Endothelial cell of umbilical vein (primary cell): ENCODE measurements at regions not wholly inside any gene's neighbourhood (a gene's known extent, or its start where the extent isn't known, plus 50 kb on each side); places are given as distances from the start of the nearest gene placed in this dataset.

Experiments
- BruUV-seq: library from RNA; stranded (reverse); fragments of 400-500 nt; replicated peaks from 2 replicates; lab custom pipeline; 2021; lab: Mats Ljungman, UMichigan
- CTCF ChIA-PET: fragments of 300-600, 350-600 bp; sonication (Branson Sonifier 250); formaldehyde crosslinking; loops from one replicate; lab custom pipeline; 2021; ENCODE audit warnings: antibody characterized with exemption, inconsistent platforms; lab: Charles Lee
- POLR2A ChIA-PET: fragments of 300-600, 350-600 bp; sonication (Branson Sonifier 250); formaldehyde crosslinking; loops from one replicate; lab custom pipeline; 2021; ENCODE audit warnings: antibody characterized with exemption, inconsistent platforms; lab: Charles Lee
- DNase-seq: peaks from one replicate; pipeline ENCODE4 v3.0.0-alpha.2; 2011; ENCODE audit warnings: low read depth, low spot score
- FAIRE-seq: peaks from 2 replicates; lab custom pipeline; 2011; peaks lifted over from hg19 to GRCh38; lab: Jason Lieb, UNC
- H2AFZ ChIP-seq: 2 replicates; pipeline ENCODE4 v1.6.0; 2012; ENCODE audit warnings: low read depth, low read length, control low read depth, inconsistent platforms
- H3K27ac ChIP-seq: 2 replicates; pipeline ENCODE4 v1.5.1; 2011; ENCODE audit warnings: low read depth, mild to moderate bottlenecking, control low read depth, low read length, moderate library complexity; ENCODE audit not compliant: insufficient read depth
- H3K27me3 ChIP-seq, 2 experiments: 2 replicates each; pipeline versions ENCODE4 v1.6.0 to v1.6.1; 2011; ENCODE audit warnings: low read length in 2 of 2, mixed read lengths in 1 of 2; ENCODE audit not compliant: control insufficient read depth in 2 of 2, insufficient read depth in 2 of 2
- H3K36me3 ChIP-seq, 2 experiments: 2 replicates in 1 of 2; 3 replicates in 1 of 2; pipeline ENCODE4 v1.5.1; 2011; ENCODE audit warnings: low read length in 2 of 2, mild to moderate bottlenecking in 1 of 2, moderate library complexity in 1 of 2; ENCODE audit not compliant: control insufficient read depth in 2 of 2, insufficient read depth in 2 of 2; ENCODE audit errors: extremely low read depth in 1 of 2
- H3K4me1 ChIP-seq: 3 replicates; pipeline ENCODE4 v1.5.1; 2011; ENCODE audit warnings: mild to moderate bottlenecking, low read length; ENCODE audit not compliant: control insufficient read depth, insufficient read depth; ENCODE audit errors: extremely low read depth
- H3K4me2 ChIP-seq: 2 replicates; pipeline ENCODE4 v1.6.1; 2011; ENCODE audit warnings: low read length, control low read depth, mixed read lengths; ENCODE audit not compliant: insufficient read depth
- H3K4me3 ChIP-seq, 3 experiments: fragments of 200-600 bp in 1 of 3; sonication (generic), shearing (Covaris generic) in 1 of 3; replicated peaks in 1 of 3; 2 replicates each; pipeline ENCODE4 v1.5.1; 2011 to 2016; ENCODE audit warnings: control low read depth in 3 of 3, low read length in 3 of 3, mild to moderate bottlenecking in 2 of 3, inconsistent platforms in 1 of 3, low read depth in 1 of 3, moderate library complexity in 1 of 3; ENCODE audit not compliant: insufficient read depth in 1 of 3
- H3K79me2 ChIP-seq: 2 replicates; pipeline ENCODE4 v1.6.0; 2012; ENCODE audit warnings: low read length, inconsistent platforms; ENCODE audit not compliant: control insufficient read depth, insufficient read depth
- H3K9ac ChIP-seq: replicated peaks from 2 replicates; pipeline ENCODE3; 2011; ENCODE audit warnings: low read length, control low read depth; ENCODE audit not compliant: insufficient read depth; ENCODE audit errors: extremely low read depth
- H3K9me1 ChIP-seq: replicated peaks from 3 replicates; pipeline ENCODE4 v1.6.0; 2011; ENCODE audit warnings: mild to moderate bottlenecking, low read length; ENCODE audit not compliant: control insufficient read depth, insufficient read depth; ENCODE audit errors: extremely low read depth
- H3K9me3 ChIP-seq: replicated peaks from 2 replicates; pipeline ENCODE4 v1.5.1; 2012; ENCODE audit warnings: low read length, inconsistent platforms; ENCODE audit not compliant: control insufficient read depth, insufficient read depth
- H4K20me1 ChIP-seq: replicated peaks from 2 replicates; pipeline ENCODE3; 2011; ENCODE audit warnings: mild to moderate bottlenecking, low read length; ENCODE audit not compliant: control insufficient read depth, insufficient read depth; ENCODE audit errors: extremely low read depth
- CTCF ChIP-seq, 2 donors: IDR thresholded peaks; 1 replicate in 1 of 2; 2 replicates in 1 of 2; pipeline ENCODE4 v1.5.1; 2011; ENCODE audit warnings: low read length in 2 of 2, mild to moderate bottlenecking in 2 of 2, moderate library complexity in 2 of 2, control low read depth in 1 of 2, inconsistent platforms in 1 of 2, low read depth in 1 of 2; ENCODE audit not compliant: insufficient read depth in 1 of 2; ENCODE audit errors: extremely low read depth in 1 of 2
- EZH2 ChIP-seq: IDR thresholded peaks from 2 replicates; pipeline ENCODE4 v1.6.1; 2012; ENCODE audit warnings: borderline replicate concordance, low read depth, mild to moderate bottlenecking, moderate library complexity, low read length, inconsistent platforms; ENCODE audit not compliant: severe bottlenecking
- FOS ChIP-seq: IDR thresholded peaks from 2 replicates; pipeline ENCODE4 v1.6.1; 2011; ENCODE audit warnings: mild to moderate bottlenecking, low read length, moderate library complexity, borderline replicate concordance; ENCODE audit not compliant: insufficient read depth
- GATA2 ChIP-seq: IDR thresholded peaks from 2 replicates; pipeline ENCODE4 v1.7.0; 2011; ENCODE audit warnings: low read depth, mild to moderate bottlenecking, moderate library complexity, mixed read lengths, low read length; ENCODE audit not compliant: insufficient read length, insufficient read depth
- JUN ChIP-seq: IDR thresholded peaks from 2 replicates; pipeline ENCODE4 v1.6.1; 2011; ENCODE audit warnings: borderline replicate concordance, low read depth; ENCODE audit not compliant: insufficient read length, insufficient read depth
- MAX ChIP-seq: IDR thresholded peaks from 2 replicates; pipeline ENCODE4 v1.6.1; 2011; ENCODE audit not compliant: insufficient read depth, insufficient read length
- MYC ChIP-seq: IDR thresholded peaks from one replicate; pipeline ENCODE4 v1.6.1; 2011; ENCODE audit warnings: mild to moderate bottlenecking, low read depth, low read length
- POLR2A ChIP-seq: IDR thresholded peaks from 2 replicates; pipeline ENCODE4 v1.6.1; 2012; ENCODE audit warnings: low read depth, mild to moderate bottlenecking, control low read depth, low read length
- POLR2AphosphoS5 ChIP-seq: IDR thresholded peaks from 2 replicates; pipeline ENCODE4 v1.6.1; 2012; ENCODE audit warnings: low read depth, mild to moderate bottlenecking, control low read depth, low read length, moderate library complexity; ENCODE audit not compliant: insufficient read depth
- dilution Hi-C: fragments of 300-500 bp; cut with MboI; formaldehyde crosslinking; loops from one replicate; pipeline ENCODE4 v1.15.0; 2019; ENCODE audit warnings: low sequenced_read_pairs; ENCODE audit not compliant: extremely low pct_ligation_motif_present
- intact Hi-C: fragments of 100-400 bp; cut with micrococcal nuclease; formaldehyde crosslinking; loops from one replicate; pipeline ENCODE4 v1.10.0; 2022

- CTCF ChIA-PET, result no interaction called here
- H3K9me3 ChIP-seq, result peaks cover 2% of the 10 kb centered on the region
- no peaks in the 10 kb centered on the region for H3K27me3 ChIP-seq
- H3K4me3 ChIP-seq, result no peak overlapping the region
- no peak overlapping the region for H3K27ac ChIP-seq
- H2AFZ ChIP-seq, result no peak overlapping the region
- intact Hi-C loops (no loop called here), dilution Hi-C loops (no loop called here)
- no peak for TF ChIP-seq MAX
- TF ChIP-seq GATA2, result no peak
- no peak for TF ChIP-seq MYC
- no peak for TF ChIP-seq POLR2A
- TF ChIP-seq JUN, result no peak
- TF ChIP-seq CTCF (IDR thresholded peaks at IDR 0.05; ENCODE audit: extremely low read depth in 1 of 2, insufficient read depth in 1 of 2, low read depth in 1 of 2, low read length in 2 of 2), result no peak
- no peak for TF ChIP-seq EZH2
- no peak for TF ChIP-seq POLR2AphosphoS5
- TF ChIP-seq FOS, result no peak
- no peaks in the 10 kb centered on the region for H3K36me3 ChIP-seq
- H3K9ac ChIP-seq, result no peak overlapping the region
- no peaks in the 10 kb centered on the region for H4K20me1 ChIP-seq
- H3K9me1 ChIP-seq, result no peaks in the 10 kb centered on the region
- no TSS peak for BruUV-seq
- no peak overlapping the region for H3K4me2 ChIP-seq
- POLR2A ChIA-PET, result no interaction called here
- DNase-seq (no peak), FAIRE-seq (no peak)
- H3K79me2 ChIP-seq, result no peaks in the 10 kb centered on the region
- no peaks in the 10 kb centered on the region for H3K4me1 ChIP-seq
Measured at GRCh38 chr5:3194684-3195083, 400.9 kb upstream of the IRX1 start.
